ENCODE measurements at regions not wholly inside any gene's neighbourhood (a gene's known extent, or its start where the extent isn't known, plus 50 kb on each side); places are given as distances from the start of the nearest gene placed in this dataset.

DNA sequence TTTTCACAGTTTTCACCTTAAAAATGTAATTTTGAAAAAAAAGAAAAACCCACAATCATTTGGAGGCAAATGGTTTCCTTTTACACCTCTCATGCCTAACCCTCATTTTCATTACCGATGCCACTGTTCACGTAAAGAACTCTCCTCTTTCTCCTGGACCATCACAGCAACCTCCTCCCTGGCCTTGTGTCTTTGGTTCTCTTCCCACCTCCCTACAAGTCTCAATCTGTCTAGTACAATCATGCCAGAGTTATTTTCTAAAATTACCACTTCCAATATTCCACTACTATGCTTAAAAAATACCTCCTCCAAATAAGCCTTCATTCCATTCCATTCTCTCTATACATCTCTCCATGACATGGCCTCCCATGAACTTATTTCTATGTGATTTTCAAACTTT is 77.9 kb upstream of the RIT2 start:
- TF ChIP-seq CTCF (IDR thresholded peaks at IDR 0.05; ENCODE audit: low read depth, low read length) (no peak), MAX (IDR thresholded peaks at IDR 0.05; ENCODE audit: low read depth, low read length) (no peak), POLR2A (IDR thresholded peaks at IDR 0.05; ENCODE audit: extremely low read depth, insufficient read length) (no peak)
